HG03139 (cell line): ENCODE measurements at regions not wholly inside any gene's neighbourhood (a gene's known extent, or its start where the extent isn't known, plus 50 kb on each side); places are given as distances from the start of the nearest gene placed in this dataset.
"Not testable (repeated sequence)": the region's sequence is repeated elsewhere in the genome, so short reads cannot be mapped to it uniquely, and the experiment has no call there.

Experiments
- ATAC-seq: cut with Tn5 transposase; IDR thresholded peaks from one replicate; pipeline ENCODE4 v1.9.1; 2021; ENCODE audit not compliant: unreplicated experiment

DNA sequence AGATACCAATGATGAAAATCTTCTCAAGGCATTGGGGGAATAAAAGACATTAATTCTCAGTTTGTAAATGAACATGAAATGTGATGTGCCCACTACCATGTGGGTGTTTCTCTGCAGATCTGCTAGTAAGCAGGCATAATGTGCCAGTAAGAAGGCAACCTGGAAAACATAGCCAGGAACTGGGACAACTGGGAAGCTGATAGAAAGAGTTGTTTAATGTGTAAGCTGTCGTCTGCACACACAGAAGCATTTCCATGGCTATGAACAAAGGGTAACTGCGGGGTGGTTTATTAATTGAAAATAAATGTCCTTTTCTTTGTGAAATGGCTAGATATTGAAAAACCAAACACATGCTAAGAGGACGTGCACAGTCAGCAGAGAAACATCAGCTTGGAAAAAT lies 52.0 kb downstream of the ZC3H11B start:
- ATAC-seq = no peak

DNA sequence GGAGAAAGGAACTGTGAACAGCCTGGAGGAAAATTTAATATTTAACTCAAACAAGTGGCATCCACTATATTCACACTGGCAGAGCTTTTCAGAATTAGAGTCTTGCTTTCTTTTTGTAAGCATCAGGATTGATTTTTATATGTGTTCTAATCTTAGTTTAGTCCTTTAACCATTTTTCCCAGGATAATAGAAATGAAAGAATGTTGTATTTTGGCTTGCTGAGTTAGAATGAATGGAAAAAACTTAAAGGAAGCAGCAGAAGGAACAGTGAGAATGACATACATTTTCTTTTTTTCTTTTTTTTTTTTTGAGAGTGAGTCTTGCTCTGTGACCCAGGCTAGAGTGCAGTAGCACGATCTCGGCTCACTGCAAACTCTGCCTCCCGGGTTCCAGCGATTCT lies 53.0 kb downstream of the ZC3H11B start:
- no peak for ATAC-seq

DNA sequence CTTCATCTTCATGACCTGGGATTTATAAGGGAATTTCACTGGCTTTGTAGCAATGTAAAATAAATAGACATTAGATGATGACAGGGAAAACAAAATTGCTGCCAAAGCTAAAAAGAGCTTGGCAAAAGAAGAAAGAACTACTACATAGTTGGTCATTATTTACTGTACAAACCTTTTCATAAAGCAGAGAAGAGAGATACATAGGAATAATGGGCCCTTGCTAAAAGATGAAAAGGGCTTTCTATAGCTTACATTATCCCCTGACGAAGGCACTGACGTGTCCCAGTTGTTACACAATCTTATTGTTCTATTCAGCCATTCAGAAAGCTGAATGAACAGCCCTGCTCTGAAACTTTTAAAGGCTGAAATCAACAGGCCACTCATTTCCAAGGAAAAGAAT lies 57.1 kb downstream of the ZC3H11B start:
- no peak for ATAC-seq

DNA sequence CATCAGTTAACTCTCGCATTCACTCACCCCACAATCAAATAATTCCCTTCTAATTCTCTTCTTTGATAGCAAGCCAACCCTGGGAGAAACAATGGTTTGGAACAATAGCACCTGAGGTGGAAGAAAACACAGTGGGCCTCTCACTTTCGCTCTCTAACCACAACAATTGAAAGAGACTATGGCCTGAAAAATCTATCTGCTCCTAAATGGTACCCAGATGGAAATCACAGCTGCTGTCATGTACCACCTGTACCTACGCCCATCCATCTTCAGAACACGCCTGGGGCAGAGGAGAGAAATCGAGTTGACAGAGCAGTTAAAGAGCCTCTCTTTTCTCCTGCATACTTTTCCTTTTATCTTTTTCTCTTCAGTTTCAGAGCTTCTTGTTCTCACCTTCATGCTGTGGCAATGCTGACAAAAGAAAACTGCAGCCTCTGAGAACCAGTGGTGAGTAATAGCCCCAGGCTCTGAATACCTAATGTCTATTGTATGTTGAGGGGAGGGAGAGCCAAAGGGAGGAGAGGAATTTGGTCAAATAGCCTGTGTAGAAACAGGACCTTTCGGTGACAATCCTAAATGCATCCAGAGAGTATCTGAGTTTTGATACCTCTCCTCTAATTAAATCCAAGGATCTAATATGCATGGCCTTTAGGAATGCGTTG lies 57.7 kb downstream of the ZC3H11B start:
- no peak for ATAC-seq

DNA sequence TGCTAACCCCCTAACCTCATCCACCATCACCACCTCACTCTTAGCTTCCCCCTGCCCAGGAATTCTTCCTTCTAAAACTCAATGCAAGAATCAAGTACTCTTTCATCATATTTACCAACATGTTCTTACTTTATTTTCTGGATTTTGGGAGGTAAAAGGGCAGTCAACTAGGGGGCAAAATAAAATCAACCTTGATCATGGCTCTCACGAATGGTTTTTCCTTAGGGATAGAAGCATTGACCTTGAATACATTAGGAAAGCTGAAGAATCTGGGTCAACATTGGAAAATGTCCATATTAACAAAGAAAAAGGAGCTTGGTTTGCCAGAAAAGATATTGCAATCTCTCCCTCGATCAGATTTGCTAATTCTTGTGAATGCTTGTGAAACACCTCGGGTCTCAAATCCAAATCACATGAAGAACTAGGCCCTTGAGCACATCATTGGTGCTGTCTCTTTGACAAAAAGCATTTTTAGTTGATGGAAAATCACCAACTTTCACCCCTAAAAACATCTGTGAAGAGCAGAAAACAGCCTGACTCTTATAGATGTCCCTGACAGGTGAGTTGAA lies 58.9 kb downstream of the ZC3H11B start:
- ATAC-seq = no peak

- no peak for ATAC-seq
Observed at GRCh38 chr1:219550201-219550600, 62.7 kb downstream of the ZC3H11B start.

DNA sequence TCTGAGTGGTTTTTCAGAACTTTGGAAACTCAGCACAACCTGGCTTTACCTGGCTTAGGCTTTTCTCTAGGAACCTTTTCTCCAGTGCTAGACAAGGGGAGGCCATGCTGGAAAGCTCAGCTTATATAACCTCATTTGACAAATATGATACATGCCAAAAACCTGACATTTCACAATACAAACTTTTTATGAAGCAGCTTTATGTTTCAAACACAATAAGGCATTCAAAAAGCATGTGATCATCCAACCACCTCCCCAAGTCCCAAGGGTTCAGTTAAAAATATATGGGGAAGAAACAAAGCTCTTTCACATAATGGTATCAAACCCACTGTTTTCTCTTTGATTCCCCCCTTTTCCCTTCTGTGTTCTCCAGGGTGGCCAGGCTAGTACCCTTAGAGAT lies 63.7 kb downstream of the ZC3H11B start:
- ATAC-seq = no peak

DNA sequence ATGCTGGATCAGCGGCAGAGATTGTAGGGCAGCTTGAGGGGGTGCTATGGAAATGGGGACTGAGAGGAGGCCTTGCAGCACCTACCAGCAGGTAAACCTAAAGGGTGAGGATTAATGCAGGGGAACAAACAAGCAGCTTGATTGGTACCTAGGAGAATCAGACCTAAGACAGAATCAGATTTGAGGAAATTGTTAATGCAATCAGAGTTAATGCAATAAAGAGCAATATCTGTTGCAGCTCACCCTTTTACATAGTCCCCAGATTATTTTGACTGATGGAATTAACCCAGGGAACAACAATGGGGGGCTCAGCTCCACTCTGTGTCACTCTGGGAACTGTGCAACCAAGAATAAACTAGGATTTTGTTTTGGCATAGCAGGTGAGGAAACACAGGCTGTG lies 64.5 kb downstream of the ZC3H11B start:
- ATAC-seq = no peak

- ATAC-seq = not testable (repeated sequence)
Observed at GRCh38 chr1:219545756-219546155, 67.1 kb downstream of the ZC3H11B start.

DNA sequence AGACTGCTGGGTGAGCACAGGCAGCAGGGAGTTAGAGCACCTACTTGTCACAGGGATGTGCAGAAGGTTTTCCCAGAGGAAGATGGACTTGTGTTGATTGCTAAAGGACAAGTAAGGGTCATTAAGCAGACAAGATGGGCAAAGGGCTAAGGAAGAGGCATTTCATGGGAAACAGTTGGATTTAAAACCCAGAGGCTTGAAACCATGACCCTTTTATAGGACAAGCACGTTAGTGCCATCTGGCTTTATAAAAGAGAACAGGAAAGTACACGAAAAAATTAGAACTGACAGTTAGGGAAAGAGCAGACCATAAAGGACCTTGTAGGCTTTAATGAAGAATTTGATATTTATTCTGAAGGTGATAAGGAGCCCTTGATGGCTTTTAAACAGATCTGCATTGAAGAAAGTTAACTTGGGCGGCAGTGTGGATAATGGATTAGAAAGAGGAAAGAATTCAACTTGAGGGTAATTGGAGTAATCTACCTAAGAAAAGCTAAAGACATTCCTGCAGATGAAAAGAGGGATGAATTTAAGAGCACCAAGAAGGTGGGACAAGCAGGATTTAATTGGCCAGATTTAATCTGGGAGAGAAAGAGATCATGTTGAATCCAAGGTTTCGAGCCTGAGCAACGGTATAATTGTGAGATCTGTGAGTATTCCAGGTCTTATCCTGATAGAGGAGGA lies 68.6 kb downstream of the ZC3H11B start:
- ATAC-seq = no peak

DNA sequence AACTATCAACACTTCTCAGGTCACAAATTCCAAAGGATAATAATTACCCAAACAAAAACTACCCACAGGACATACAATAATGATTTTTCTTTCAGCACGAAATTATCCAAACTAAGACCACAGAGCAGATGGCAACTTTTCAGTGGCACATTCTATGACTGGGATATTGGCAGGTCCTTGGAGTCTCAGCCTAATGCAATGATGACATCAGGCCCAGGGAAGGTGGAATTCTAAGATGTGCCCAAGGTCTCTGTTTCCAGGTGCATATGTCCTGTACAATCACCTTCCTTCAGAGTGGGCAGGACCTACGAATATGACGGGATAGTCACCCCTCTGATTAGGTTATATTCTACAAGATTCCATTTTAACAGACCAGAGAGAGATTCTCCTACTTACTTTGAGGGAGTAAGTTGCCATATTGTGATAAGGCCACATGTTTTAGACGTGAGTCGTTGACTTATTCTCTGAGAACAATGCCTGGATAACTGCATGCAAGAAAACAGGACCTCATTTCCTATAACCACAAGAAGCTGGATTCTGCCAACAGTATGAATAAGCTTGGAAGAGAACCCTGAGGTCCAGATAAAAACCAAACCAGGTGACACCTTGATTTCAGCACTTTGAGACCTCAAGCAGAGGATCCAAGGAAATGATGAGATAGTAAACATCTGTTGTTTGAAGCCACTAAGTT lies 69.9 kb downstream of the ZC3H11B start:
- no peak for ATAC-seq

GRCh38 chr1:219541946-219542345 lies 71.0 kb downstream of the ZC3H11B start:
- ATAC-seq = no peak

DNA sequence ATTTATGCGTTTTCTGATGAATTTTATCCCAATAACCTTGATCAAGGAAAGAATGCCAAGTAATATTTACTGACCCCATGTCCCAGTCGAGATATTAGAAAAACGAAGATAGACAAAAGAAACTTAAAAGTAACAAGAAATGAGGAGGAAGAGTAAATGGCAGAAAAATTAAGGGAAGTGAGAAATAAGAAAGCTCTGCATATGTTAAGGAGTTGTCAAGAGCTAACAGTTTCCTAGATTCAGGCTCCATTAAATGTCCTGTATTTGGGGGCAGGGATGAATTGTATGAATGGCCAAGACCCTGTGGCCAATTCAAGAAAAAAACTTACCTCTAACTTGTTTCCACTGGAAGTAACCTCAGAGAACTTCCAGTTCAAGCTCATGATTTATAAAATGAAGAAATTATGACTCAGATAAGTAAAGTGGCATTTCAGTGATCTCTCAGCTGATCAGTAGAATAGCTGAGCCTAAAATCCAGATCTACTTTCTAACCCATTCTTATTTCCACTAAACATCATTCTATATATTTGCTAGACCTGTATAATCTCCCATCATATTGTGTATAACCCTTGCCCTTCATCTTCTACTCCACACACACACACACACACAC lies 73.2 kb downstream of the ZC3H11B start:
- ATAC-seq = no peak

- no peak for ATAC-seq
Observed at GRCh38 chr1:219538886-219539285, 74.0 kb downstream of the ZC3H11B start.

GRCh38 chr1:219537223-219537631 lies 75.7 kb downstream of the ZC3H11B start:
- ATAC-seq = no peak

GRCh38 chr1:219536038-219536437 lies 76.9 kb downstream of the ZC3H11B start:
- no peak for ATAC-seq

DNA sequence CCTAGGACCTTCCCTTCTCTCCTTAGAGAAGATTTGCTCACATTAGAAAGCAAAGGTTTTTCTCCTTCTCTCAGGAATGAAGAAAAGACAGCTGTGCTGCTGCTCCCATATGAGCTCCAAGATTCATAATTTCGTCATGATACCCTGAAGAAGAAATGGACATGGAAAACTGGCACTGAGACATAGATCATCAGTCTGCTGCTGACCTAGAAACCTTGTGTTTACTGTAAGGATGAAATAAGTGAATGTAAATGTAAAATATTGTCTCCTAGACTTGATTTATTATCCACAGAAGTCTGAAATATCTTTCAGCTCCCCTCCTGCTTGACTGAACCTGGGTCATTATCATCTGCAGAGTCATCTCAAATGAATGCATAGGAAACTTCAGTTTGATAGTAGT lies 77.9 kb downstream of the ZC3H11B start:
- no peak for ATAC-seq

DNA sequence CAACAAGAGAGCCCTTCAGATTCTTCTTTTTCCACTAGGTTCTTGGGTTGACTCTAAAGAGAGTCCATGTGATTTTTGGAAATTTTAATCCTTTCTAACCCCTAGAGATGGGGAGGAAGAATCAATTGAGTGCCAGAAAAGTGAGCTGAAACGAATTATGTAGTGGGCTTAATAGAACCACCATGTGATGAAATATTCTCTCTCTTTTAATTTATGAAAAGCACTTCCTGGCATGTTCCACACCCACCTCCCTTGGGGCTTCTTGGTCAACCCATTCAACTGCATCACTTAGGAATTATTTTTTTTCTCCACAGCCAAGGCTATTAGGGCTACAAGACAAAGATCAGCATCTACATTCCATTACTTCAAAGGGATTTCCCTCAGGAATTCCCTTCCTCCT lies 79.6 kb downstream of the ZC3H11B start:
- ATAC-seq = no peak

DNA sequence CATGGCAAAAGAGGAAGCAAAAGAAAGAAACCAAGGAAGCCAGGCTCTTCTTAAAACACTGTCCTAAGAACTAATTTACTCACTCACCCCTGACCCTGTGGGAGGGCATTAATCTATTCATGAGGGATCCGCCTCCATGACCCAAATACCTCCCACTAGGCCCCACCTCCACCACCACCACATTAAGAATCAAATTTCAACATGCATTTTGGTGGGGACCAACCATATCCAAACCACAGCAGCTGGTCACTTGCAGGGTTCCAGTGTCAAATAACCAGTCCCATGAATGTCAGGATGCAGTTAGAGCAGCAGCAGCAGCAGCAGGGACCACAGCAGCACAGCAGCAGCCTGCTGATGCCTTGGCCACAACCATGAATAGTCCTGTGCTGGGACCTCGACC lies 83.8 kb downstream of the ZC3H11B start:
- ATAC-seq = no peak

- ATAC-seq = no peak
Observed at GRCh38 chr1:219528633-219529032, 84.3 kb downstream of the ZC3H11B start.

- ATAC-seq = no peak
Observed at GRCh38 chr1:219527994-219528393, 84.9 kb downstream of the ZC3H11B start.

GRCh38 chr1:219526074-219526473 lies 86.8 kb downstream of the ZC3H11B start:
- ATAC-seq = no peak
